Duodenal mucosa (tissue), 2 donors: ENCODE measurements at regions not wholly inside any gene's neighbourhood (a gene's known extent, or its start where the extent isn't known, plus 50 kb on each side); places are given as distances from the start of the nearest gene placed in this dataset.

Experiments
- H3K27ac ChIP-seq: one replicate; pipeline ENCODE4 v1.7.0; 2013; ENCODE audit warnings: low read depth, low read length
- H3K27me3 ChIP-seq, 2 donors: one replicate each; pipeline ENCODE4 v1.7.0; 2013; ENCODE audit warnings: low read length in 2 of 2, control low read depth in 1 of 2; ENCODE audit not compliant: insufficient read depth in 2 of 2, control insufficient read depth in 1 of 2
- H3K36me3 ChIP-seq, 2 donors: one replicate each; pipeline ENCODE4 v1.7.0; 2013; ENCODE audit warnings: low read length in 2 of 2, control low read depth in 1 of 2; ENCODE audit not compliant: insufficient read depth in 2 of 2, control insufficient read depth in 1 of 2
- H3K4me1 ChIP-seq, 2 donors: one replicate each; pipeline ENCODE4 v1.7.0; 2013; ENCODE audit warnings: low read length in 2 of 2, control low read depth in 1 of 2; ENCODE audit not compliant: insufficient read depth in 2 of 2, control insufficient read depth in 1 of 2
- H3K4me3 ChIP-seq, 2 donors: one replicate each; pipeline ENCODE4 v1.7.0; 2013; ENCODE audit warnings: low read length in 2 of 2, low read depth in 1 of 2
- H3K9ac ChIP-seq, 2 donors: one replicate each; pipeline ENCODE4 v1.7.0; 2013; ENCODE audit warnings: low read length in 2 of 2, low read depth in 1 of 2
- H3K9me3 ChIP-seq, 2 donors: one replicate each; pipeline ENCODE4 v1.7.0; 2013; ENCODE audit warnings: low read length in 2 of 2, control low read depth in 1 of 2; ENCODE audit not compliant: control insufficient read depth in 1 of 2

- Histone ChIP-seq H3K36me3 (no peaks in the 10 kb centered on the region), H3K4me1 (no peaks in the 10 kb centered on the region), H3K9me3 (no peaks in the 10 kb centered on the region), H3K27ac (no peak overlapping the region), H3K9ac (no peak overlapping the region), H3K4me3 (no peak overlapping the region), H3K27me3 (no peaks in the 10 kb centered on the region)
These were observed 236.5 kb downstream of the HACE1 start for GRCh38 chr6:104623052-104623690.

DNA sequence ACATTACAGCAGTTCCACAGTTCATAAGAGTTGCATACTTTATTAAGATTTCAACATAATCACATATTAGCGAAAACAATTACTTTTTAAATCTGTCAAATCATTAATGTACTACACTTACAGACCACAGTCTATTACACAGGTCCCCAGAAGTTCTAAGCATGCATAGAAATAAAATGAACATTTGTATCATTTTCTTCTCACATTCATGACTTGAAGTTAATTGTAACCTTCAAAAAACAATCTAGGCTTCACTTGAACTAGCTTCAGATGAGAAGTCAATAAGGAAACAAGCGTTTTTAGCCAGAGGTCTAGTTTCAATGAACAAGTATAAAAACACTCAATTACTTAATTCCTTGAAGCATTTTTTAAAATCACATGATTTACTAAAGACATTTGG is 238.3 kb downstream of the HACE1 start:
- H3K9ac ChIP-seq = no peak overlapping the region
- no peaks in the 10 kb centered on the region for H3K4me1 ChIP-seq
- no peaks in the 10 kb centered on the region for H3K27me3 ChIP-seq
- no peaks in the 10 kb centered on the region for H3K36me3 ChIP-seq
- no peak overlapping the region for H3K27ac ChIP-seq
- no peaks in the 10 kb centered on the region for H3K9me3 ChIP-seq
- no peak overlapping the region for H3K4me3 ChIP-seq

GRCh38 chr6:104617591-104617990 is 242.1 kb downstream of the HACE1 start:
- Histone ChIP-seq H3K4me1 (no peaks in the 10 kb centered on the region), H3K9ac (no peak overlapping the region), H3K4me3 (no peak overlapping the region), H3K27me3 (no peaks in the 10 kb centered on the region), H3K27ac (no peak overlapping the region), H3K36me3 (no peaks in the 10 kb centered on the region), H3K9me3 (no peaks in the 10 kb centered on the region)

DNA sequence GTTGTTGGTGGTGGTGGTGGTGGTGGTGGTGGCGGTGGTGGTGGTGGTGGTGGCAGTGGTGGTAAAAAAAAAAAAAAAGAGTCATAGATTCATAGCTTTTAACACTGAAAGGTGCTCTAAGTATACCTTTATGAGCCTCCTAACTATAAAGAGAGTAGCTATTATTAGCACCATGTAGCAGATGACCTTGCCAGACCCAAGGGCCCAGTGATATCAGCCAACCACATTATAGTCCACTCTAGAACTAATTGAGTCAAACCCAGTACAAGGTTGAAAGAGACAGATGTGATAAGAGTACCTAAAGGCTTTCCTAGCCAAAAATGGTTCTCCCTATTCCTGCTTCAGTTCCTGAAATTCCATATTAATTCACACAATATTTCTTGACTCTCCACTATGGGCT is 245.3 kb downstream of the HACE1 start:
- no peak overlapping the region for H3K4me3 ChIP-seq
- no peaks in the 10 kb centered on the region for H3K36me3 ChIP-seq
- no peaks in the 10 kb centered on the region for H3K9me3 ChIP-seq
- H3K27me3 ChIP-seq = no peaks in the 10 kb centered on the region
- H3K9ac ChIP-seq = no peak overlapping the region
- no peaks in the 10 kb centered on the region for H3K4me1 ChIP-seq
- no peak overlapping the region for H3K27ac ChIP-seq

GRCh38 chr6:104613416-104614001 is 246.2 kb downstream of the HACE1 start:
- Histone ChIP-seq H3K27me3 (no peaks in the 10 kb centered on the region), H3K27ac (no peak overlapping the region), H3K36me3 (no peaks in the 10 kb centered on the region), H3K9me3 (no peaks in the 10 kb centered on the region), H3K4me1 (no peaks in the 10 kb centered on the region), H3K4me3 (no peak overlapping the region), H3K9ac (no peak overlapping the region)

GRCh38 chr6:104612541-104612940 is 247.2 kb downstream of the HACE1 start:
- no peak overlapping the region for H3K4me3 ChIP-seq
- H3K27ac ChIP-seq = no peak overlapping the region
- no peak overlapping the region for H3K9ac ChIP-seq
- no peaks in the 10 kb centered on the region for H3K4me1 ChIP-seq
- H3K36me3 ChIP-seq = no peaks in the 10 kb centered on the region
- no peaks in the 10 kb centered on the region for H3K27me3 ChIP-seq
- H3K9me3 ChIP-seq = no peaks in the 10 kb centered on the region

DNA sequence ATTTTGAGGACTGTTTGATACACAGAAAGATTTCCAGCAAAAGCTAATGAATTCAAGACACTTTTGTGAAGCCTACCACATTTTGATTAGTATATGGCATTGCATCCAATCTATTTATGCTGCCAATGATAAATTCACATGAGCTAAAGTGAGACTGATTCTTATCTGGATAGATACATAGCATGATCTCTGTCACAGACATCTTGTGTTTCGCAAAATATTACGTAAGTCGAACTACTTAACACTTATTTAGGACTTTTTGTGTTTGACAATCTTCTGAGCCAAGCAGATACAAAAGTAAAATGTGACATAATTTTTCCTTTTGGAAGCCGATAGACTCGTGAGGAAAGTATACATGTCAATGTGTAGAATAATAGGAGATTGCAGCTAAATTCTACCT is 251.6 kb downstream of the HACE1 start:
- H3K4me3 ChIP-seq = no peak overlapping the region
- H3K27ac ChIP-seq = no peak overlapping the region
- no peaks in the 10 kb centered on the region for H3K9me3 ChIP-seq
- H3K9ac ChIP-seq = no peak overlapping the region
- no peaks in the 10 kb centered on the region for H3K4me1 ChIP-seq
- no peaks in the 10 kb centered on the region for H3K36me3 ChIP-seq
- H3K27me3 ChIP-seq = no peaks in the 10 kb centered on the region

GRCh38 chr6:104607501-104607900 is 252.2 kb downstream of the HACE1 start:
- Histone ChIP-seq H3K9me3 (no peaks in the 10 kb centered on the region), H3K9ac (no peak overlapping the region), H3K27ac (no peak overlapping the region), H3K27me3 (no peaks in the 10 kb centered on the region), H3K4me3 (no peak overlapping the region), H3K36me3 (no peaks in the 10 kb centered on the region), H3K4me1 (no peaks in the 10 kb centered on the region)

DNA sequence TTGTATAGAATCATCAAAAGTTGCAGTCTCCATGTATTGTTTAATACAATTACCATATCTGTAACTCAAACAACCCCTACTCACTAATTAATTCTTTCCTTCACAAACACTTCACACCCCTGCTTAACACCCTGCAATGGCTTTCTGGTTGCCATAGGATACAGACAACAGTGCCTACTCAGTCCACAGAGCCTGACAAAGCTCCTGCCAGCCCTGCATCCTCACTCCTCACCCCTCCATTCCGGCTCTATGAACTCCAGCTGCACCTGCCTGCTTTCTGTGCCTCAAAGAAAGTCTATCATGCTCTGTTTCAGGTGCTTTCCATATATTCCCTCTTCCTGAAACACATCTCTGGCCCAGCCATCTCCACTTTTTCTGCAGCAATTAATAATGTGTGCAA is 253.4 kb downstream of the HACE1 start:
- H3K27ac ChIP-seq = no peak overlapping the region
- H3K27me3 ChIP-seq = no peaks in the 10 kb centered on the region
- no peaks in the 10 kb centered on the region for H3K9me3 ChIP-seq
- H3K4me1 ChIP-seq = no peaks in the 10 kb centered on the region
- no peak overlapping the region for H3K9ac ChIP-seq
- no peak overlapping the region for H3K4me3 ChIP-seq
- H3K36me3 ChIP-seq = no peaks in the 10 kb centered on the region

- Histone ChIP-seq H3K27me3 (no peaks in the 10 kb centered on the region), H3K4me3 (no peak overlapping the region), H3K27ac (no peak overlapping the region), H3K9ac (no peak overlapping the region), H3K36me3 (no peaks in the 10 kb centered on the region), H3K9me3 (no peaks in the 10 kb centered on the region), H3K4me1 (no peaks in the 10 kb centered on the region)
These were observed 255.0 kb downstream of the HACE1 start for GRCh38 chr6:104604685-104605084.
